HEK293 (cell line): ENCODE measurements at regions not wholly inside any gene's neighbourhood (a gene's known extent, or its start where the extent isn't known, plus 50 kb on each side); places are given as distances from the start of the nearest gene placed in this dataset.

Experiments used
- CTCF ChIA-PET: fragments of 350-600 bp; formaldehyde crosslinking; extraction: SDS; loops from one replicate; lab custom pipeline; 2021; ENCODE audit warnings: antibody characterized with exemption; lab: Yijun Ruan, JAX
- POLR2A ChIA-PET: fragments of 300-600 bp; formaldehyde crosslinking; extraction: SDS; loops from one replicate; lab custom pipeline; 2020; ENCODE audit warnings: antibody characterized with exemption, inconsistent platforms; lab: Yijun Ruan, JAX
- H3K27ac ChIP-seq: fragments of 200-500 bp; sonication (Bioruptor generic); 2 replicates; pipeline ENCODE4 v1.5.1; 2014; ENCODE audit warnings: low read depth, low read length, control low read depth, inconsistent platforms; ENCODE audit errors: extremely low read depth
- H3K36me3 ChIP-seq, 2 experiments: fragments of 200-500 bp in 1 of 2; sonication (Bioruptor generic) in 1 of 2; 1 replicate in 1 of 2; 2 replicates in 1 of 2; pipeline ENCODE4 v1.5.1; 2014 to 2017; ENCODE audit warnings: inconsistent platforms in 2 of 2, low read length in 2 of 2; ENCODE audit not compliant: control insufficient read depth in 2 of 2, insufficient read depth in 1 of 2
- H3K4me1 ChIP-seq: fragments of 200-500 bp; sonication (Bioruptor generic); 2 replicates; pipeline ENCODE4 v1.5.1; 2014; ENCODE audit warnings: mild to moderate bottlenecking, low read length, inconsistent platforms; ENCODE audit not compliant: control insufficient read depth, insufficient read depth
- H3K4me3 ChIP-seq: 2 replicates; pipeline ENCODE4 v1.5.1; 2011; ENCODE audit warnings: low read depth, mild to moderate bottlenecking, control low read depth, low read length, moderate library complexity
- H3K9me3 ChIP-seq: fragments of 200-500 bp; sonication (Bioruptor generic); 2 replicates; pipeline ENCODE4 v1.5.1; 2014; ENCODE audit warnings: low read depth, low read length, inconsistent platforms; ENCODE audit not compliant: control insufficient read depth, insufficient read depth
- AEBP2 ChIP-seq: fragments of 450-650 bp; formaldehyde crosslinking; IDR thresholded peaks from 2 replicates; pipeline ENCODE4 v1.5.1; 2016; ENCODE audit warnings: missing biosample characterization, missing genetic modification characterization, borderline replicate concordance
- BCL6B ChIP-seq: fragments of 450-650 bp; formaldehyde crosslinking; IDR thresholded peaks from 2 replicates; pipeline ENCODE4 v1.5.1; 2017; ENCODE audit warnings: missing biosample characterization, missing genetic modification characterization
- FEZF1 ChIP-seq: fragments of 450-650 bp; formaldehyde crosslinking; IDR thresholded peaks from 2 replicates; pipeline ENCODE4 v1.5.1; 2016; ENCODE audit warnings: missing biosample characterization, missing genetic modification characterization
- GLI2 ChIP-seq: fragments of 450-650 bp; formaldehyde crosslinking; IDR thresholded peaks from 2 replicates; pipeline ENCODE4; 2017; ENCODE audit warnings: missing biosample characterization, missing genetic modification characterization, low read depth, borderline replicate concordance
- MYNN ChIP-seq: fragments of 450-650 bp; formaldehyde crosslinking; IDR thresholded peaks from 2 replicates; pipeline ENCODE4 v1.5.1; 2016; ENCODE audit warnings: missing biosample characterization, missing genetic modification characterization, borderline replicate concordance
- REPIN1 ChIP-seq: fragments of 450-650 bp; formaldehyde crosslinking; IDR thresholded peaks from 2 replicates; pipeline ENCODE4 v1.5.1; 2017; ENCODE audit warnings: missing biosample characterization, missing genetic modification characterization, low read depth
- SCRT1 ChIP-seq: fragments of 450-650 bp; formaldehyde crosslinking; IDR thresholded peaks from 2 replicates; pipeline ENCODE4 v1.5.1; 2016; ENCODE audit warnings: missing biosample characterization, missing genetic modification characterization, borderline replicate concordance
- ZBTB44 ChIP-seq: fragments of 450-650 bp; IDR thresholded peaks from 2 replicates; pipeline ENCODE4 v1.5.1; 2018; ENCODE audit warnings: missing biosample characterization, mild to moderate bottlenecking, missing genetic modification characterization
- ZBTB48 ChIP-seq: fragments of 450-650 bp; formaldehyde crosslinking; IDR thresholded peaks from 2 replicates; pipeline ENCODE4 v1.5.1; 2016; ENCODE audit warnings: missing biosample characterization, missing genetic modification characterization
- ZEB2 ChIP-seq: fragments of 450-650 bp; formaldehyde crosslinking; IDR thresholded peaks from 2 replicates; pipeline ENCODE4 v1.5.1; 2016; ENCODE audit warnings: missing biosample characterization, missing genetic modification characterization
- ZFP37 ChIP-seq: fragments of 450-650 bp; formaldehyde crosslinking; IDR thresholded peaks from 2 replicates; pipeline ENCODE4 v1.5.1; 2016; ENCODE audit warnings: missing biosample characterization, missing genetic modification characterization
- ZIC2 ChIP-seq: fragments of 450-650 bp; formaldehyde crosslinking; IDR thresholded peaks from 2 replicates; pipeline ENCODE4 v1.5.1; 2016; ENCODE audit warnings: missing biosample characterization, missing genetic modification characterization
- ZNF121 ChIP-seq: fragments of 450-650 bp; formaldehyde crosslinking; IDR thresholded peaks from 2 replicates; pipeline ENCODE4 v1.5.1; 2016; ENCODE audit warnings: missing biosample characterization, missing genetic modification characterization
- ZNF146 ChIP-seq: fragments of 450-650 bp; formaldehyde crosslinking; IDR thresholded peaks from 2 replicates; pipeline ENCODE4 v1.5.1; 2016; ENCODE audit warnings: missing biosample characterization, missing genetic modification characterization
- ZNF169 ChIP-seq: fragments of 450-650 bp; formaldehyde crosslinking; IDR thresholded peaks from 2 replicates; pipeline ENCODE4 v1.5.1; 2016; ENCODE audit warnings: missing biosample characterization, missing genetic modification characterization
- ZNF202 ChIP-seq: fragments of 450-650 bp; formaldehyde crosslinking; IDR thresholded peaks from 2 replicates; pipeline ENCODE4 v1.5.1; 2016; ENCODE audit warnings: missing biosample characterization, missing genetic modification characterization, borderline replicate concordance
- ZNF266 ChIP-seq: fragments of 450-650 bp; formaldehyde crosslinking; IDR thresholded peaks from 2 replicates; pipeline ENCODE4 v1.5.1; 2016; ENCODE audit warnings: missing biosample characterization, missing genetic modification characterization, low read depth
- ZNF280C ChIP-seq: fragments of 450-650 bp; formaldehyde crosslinking; IDR thresholded peaks from 2 replicates; pipeline ENCODE4 v1.5.1; 2016; ENCODE audit warnings: missing biosample characterization, missing genetic modification characterization
- ZNF292 ChIP-seq: fragments of 450-650 bp; formaldehyde crosslinking; IDR thresholded peaks from 2 replicates; pipeline ENCODE4 v1.5.1; 2016; ENCODE audit warnings: low read depth, missing biosample characterization, missing genetic modification characterization, borderline replicate concordance
- ZNF426 ChIP-seq: fragments of 450-650 bp; formaldehyde crosslinking; IDR thresholded peaks from 2 replicates; pipeline ENCODE4 v1.5.1; 2017; ENCODE audit warnings: missing biosample characterization, missing genetic modification characterization, mild to moderate bottlenecking, inconsistent platforms, moderate library complexity
- ZNF48 ChIP-seq: fragments of 450-650 bp; formaldehyde crosslinking; IDR thresholded peaks from 2 replicates; pipeline ENCODE4 v1.5.1; 2016; ENCODE audit warnings: missing biosample characterization, missing genetic modification characterization
- ZNF510 ChIP-seq: fragments of 450-650 bp; formaldehyde crosslinking; IDR thresholded peaks from 2 replicates; pipeline ENCODE4 v1.5.1; 2018; ENCODE audit warnings: mild to moderate bottlenecking, missing genetic modification characterization, missing biosample characterization; ENCODE audit not compliant: insufficient replicate concordance
- ZNF529 ChIP-seq: fragments of 450-650 bp; formaldehyde crosslinking; IDR thresholded peaks from 2 replicates; pipeline ENCODE4 v1.5.1; 2017; ENCODE audit warnings: missing genetic modification characterization, missing biosample characterization; ENCODE audit not compliant: insufficient replicate concordance
- ZNF544 ChIP-seq: fragments of 450-650 bp; formaldehyde crosslinking; IDR thresholded peaks from 2 replicates; pipeline ENCODE4 v1.5.0; 2017; ENCODE audit warnings: missing biosample characterization, missing genetic modification characterization
- ZNF558 ChIP-seq: fragments of 450-650 bp; formaldehyde crosslinking; IDR thresholded peaks from 2 replicates; pipeline ENCODE4 v1.5.1; 2016; ENCODE audit warnings: missing biosample characterization, missing genetic modification characterization
- ZNF610 ChIP-seq: fragments of 450-650 bp; formaldehyde crosslinking; IDR thresholded peaks from 2 replicates; pipeline ENCODE4 v1.5.1; 2016; ENCODE audit warnings: missing biosample characterization, missing genetic modification characterization, borderline replicate concordance
- ZNF621 ChIP-seq: fragments of 450-650 bp; formaldehyde crosslinking; IDR thresholded peaks from 2 replicates; pipeline ENCODE4 v1.5.1; 2017; ENCODE audit warnings: missing biosample characterization, missing genetic modification characterization
- ZNF629 ChIP-seq: fragments of 450-650 bp; formaldehyde crosslinking; IDR thresholded peaks from 2 replicates; pipeline ENCODE4 v1.5.1; 2017; ENCODE audit warnings: missing biosample characterization, missing genetic modification characterization
- ZNF791 ChIP-seq: fragments of 450-650 bp; formaldehyde crosslinking; IDR thresholded peaks from 2 replicates; pipeline ENCODE4 v1.5.1; 2016; ENCODE audit warnings: missing biosample characterization, missing genetic modification characterization
- ZSCAN4 ChIP-seq: fragments of 450-650 bp; formaldehyde crosslinking; IDR thresholded peaks from 2 replicates; pipeline ENCODE4 v1.5.1; 2017; ENCODE audit warnings: missing biosample characterization, missing genetic modification characterization
- ZXDB ChIP-seq: fragments of 450-650 bp; formaldehyde crosslinking; IDR thresholded peaks from 2 replicates; pipeline ENCODE4 v1.5.1; 2016; ENCODE audit warnings: missing biosample characterization, missing genetic modification characterization

- TF ChIP-seq ZNF510 (tag by site-specific recombination), result no peak
- no peak for TF ChIP-seq ZNF610 (tag by site-specific recombination)
- no peak for TF ChIP-seq ZNF266 (tag by site-specific recombination)
- TF ChIP-seq ZBTB48 (tag by site-specific recombination), result no peak
- TF ChIP-seq ZNF529 (tag by site-specific recombination), result no peak
- no peak for TF ChIP-seq ZNF629 (tag by site-specific recombination)
- no peak for TF ChIP-seq MYNN (tag by site-specific recombination)
- no peak for TF ChIP-seq ZNF558
- no peak for TF ChIP-seq ZNF544 (tag by site-specific recombination)
- no peak for TF ChIP-seq ZNF292 (tag by site-specific recombination)
- TF ChIP-seq ZXDB (tag by site-specific recombination), result no peak
- TF ChIP-seq ZNF48, result no peak
- no peak for TF ChIP-seq AEBP2
- TF ChIP-seq ZNF280C (tag by site-specific recombination), result no peak
- TF ChIP-seq ZEB2 (tag by site-specific recombination), result no peak
- TF ChIP-seq BCL6B (tag by site-specific recombination), result no peak
- no peak for TF ChIP-seq ZIC2
- TF ChIP-seq ZNF202 (tag by site-specific recombination), result no peak
- no peak for TF ChIP-seq ZBTB44 (tag by site-specific recombination)
- no peak for TF ChIP-seq ZNF426 (tag by site-specific recombination)
- ChIA-PET CTCF (no interaction called here), POLR2A (no interaction called here)
- Histone ChIP-seq H3K27ac (no peak overlapping the region), H3K4me1 (no peaks in the 10 kb centered on the region), H3K36me3 (no peaks in the 10 kb centered on the region), H3K9me3 (no peaks in the 10 kb centered on the region), H3K4me3 (no peak overlapping the region)
Observed at GRCh38 chr13:78372581-78372980, 230.8 kb downstream of the POU4F1 start.

GRCh38 chr13:78370231-78370630, 233.1 kb downstream of the POU4F1 start:
- no peak for TF ChIP-seq ZEB2 (tag by site-specific recombination)
- no peak for TF ChIP-seq SCRT1 (tag by site-specific recombination)
- no peak for TF ChIP-seq ZNF621
- no peak for TF ChIP-seq FEZF1
- no peak for TF ChIP-seq REPIN1
- no peak for TF ChIP-seq ZNF146 (tag by site-specific recombination)
- no peak for TF ChIP-seq ZNF121
- TF ChIP-seq ZFP37 (tag by site-specific recombination), result no peak
- no peak for TF ChIP-seq GLI2 (tag by site-specific recombination)
- TF ChIP-seq ZNF510 (tag by site-specific recombination), result no peak
- TF ChIP-seq ZSCAN4, result no peak
- TF ChIP-seq ZNF791 (tag by site-specific recombination), result no peak
- no peak for TF ChIP-seq ZNF169 (tag by site-specific recombination)
- no peak overlapping the region for H3K27ac ChIP-seq
- H3K4me1 ChIP-seq, result no peaks in the 10 kb centered on the region
- no peaks in the 10 kb centered on the region for H3K9me3 ChIP-seq
- POLR2A ChIA-PET, result no interaction called here
- CTCF ChIA-PET, result no interaction called here
- H3K4me3 ChIP-seq, result no peak overlapping the region
- H3K36me3 ChIP-seq, result no peaks in the 10 kb centered on the region
